HepG2 (cell line): ENCODE measurements at regions not wholly inside any gene's neighbourhood (a gene's known extent, or its start where the extent isn't known, plus 50 kb on each side); places are given as distances from the start of the nearest gene placed in this dataset.

ENCODE experiments used
- ADNP ChIP-seq: sonication (generic); formaldehyde crosslinking; IDR thresholded peaks from 2 replicates; pipeline ENCODE4 v1.4.0; 2020; ENCODE audit warnings: missing genetic modification reagents
- ELF3 ChIP-seq: IDR thresholded peaks from 2 replicates; pipeline ENCODE4 v1.6.1; 2016; ENCODE audit warnings: missing genetic modification reagents, missing compliant biosample characterization
- HINFP ChIP-seq: sonication (generic); formaldehyde crosslinking; IDR thresholded peaks from 2 replicates; pipeline ENCODE4 v1.4.0; 2020; ENCODE audit warnings: low read depth, mild to moderate bottlenecking, missing genetic modification reagents
- HNF4A ChIP-seq: sonication (generic); formaldehyde crosslinking; IDR thresholded peaks from 2 replicates; pipeline ENCODE4 v1.4.0; 2020; ENCODE audit warnings: missing genetic modification reagents
- ISX ChIP-seq: sonication (generic); formaldehyde crosslinking; conservative IDR thresholded peaks from 2 replicates; pipeline ENCODE4 v1.5.0; 2020; ENCODE audit warnings: missing genetic modification reagents
- JUND ChIP-seq: sonication (generic); formaldehyde crosslinking; IDR thresholded peaks from 2 replicates; pipeline ENCODE4 v1.8.0; 2022; ENCODE audit warnings: mild to moderate bottlenecking, missing genetic modification reagents
- KAT7 ChIP-seq: IDR thresholded peaks from 2 replicates; pipeline ENCODE4 v1.6.1; 2018; ENCODE audit warnings: borderline replicate concordance, missing compliant biosample characterization
- MTF2 ChIP-seq: sonication (generic); formaldehyde crosslinking; IDR thresholded peaks from 2 replicates; pipeline ENCODE4 v1.5.0; 2020; ENCODE audit warnings: missing genetic modification reagents, borderline replicate concordance
- NAIF1 ChIP-seq: sonication (generic); formaldehyde crosslinking; IDR thresholded peaks from 2 replicates; pipeline ENCODE4 v1.5.0; 2020; ENCODE audit warnings: mild to moderate bottlenecking, missing genetic modification reagents, borderline replicate concordance
- POGK ChIP-seq: sonication (generic); formaldehyde crosslinking; conservative IDR thresholded peaks from 2 replicates; pipeline ENCODE4 v1.8.0; 2022; ENCODE audit warnings: mild to moderate bottlenecking, moderate library complexity, missing genetic modification reagents
- YY1 ChIP-seq: IDR thresholded peaks from 2 replicates; pipeline ENCODE4 v1.6.1; 2011; ENCODE audit warnings: low read length, low read depth, moderate library complexity, mild to moderate bottlenecking; ENCODE audit not compliant: insufficient read depth, insufficient replicate concordance
- ZNF232 ChIP-seq: sonication (generic); formaldehyde crosslinking; IDR thresholded peaks from 2 replicates; pipeline ENCODE4 v1.4.0; 2020; ENCODE audit warnings: missing genetic modification reagents, borderline replicate concordance
- ZNF280D ChIP-seq: sonication (generic); formaldehyde crosslinking; IDR thresholded peaks from 2 replicates; pipeline ENCODE4 v1.5.1; 2020; ENCODE audit warnings: mild to moderate bottlenecking, missing genetic modification reagents
- ZNF331 ChIP-seq: sonication (generic); formaldehyde crosslinking; IDR thresholded peaks from 2 replicates; pipeline ENCODE4 v1.4.0; 2020; ENCODE audit warnings: missing genetic modification reagents
- ZNF564 ChIP-seq: sonication (generic); formaldehyde crosslinking; IDR thresholded peaks from 2 replicates; pipeline ENCODE4 v1.8.1; 2023; ENCODE audit warnings: mild to moderate bottlenecking, missing genetic modification reagents
- ZNF660 ChIP-seq: sonication (generic); formaldehyde crosslinking; IDR thresholded peaks from 2 replicates; pipeline ENCODE4 v1.5.1; 2020; ENCODE audit warnings: mild to moderate bottlenecking, low read depth, missing genetic modification reagents, borderline replicate concordance
- TF ChIP-seq, protein P1 (sequence below): sonication (generic); formaldehyde crosslinking; IDR thresholded peaks from 2 replicates; pipeline ENCODE4 v1.9.0; 2021; ENCODE audit warnings: missing genetic modification reagents, borderline replicate concordance
- TF ChIP-seq, protein P2 (sequence below): sonication (generic); formaldehyde crosslinking; IDR thresholded peaks from 2 replicates; pipeline ENCODE4 v1.4.0; 2020; ENCODE audit warnings: missing genetic modification reagents, borderline replicate concordance

DNA sequence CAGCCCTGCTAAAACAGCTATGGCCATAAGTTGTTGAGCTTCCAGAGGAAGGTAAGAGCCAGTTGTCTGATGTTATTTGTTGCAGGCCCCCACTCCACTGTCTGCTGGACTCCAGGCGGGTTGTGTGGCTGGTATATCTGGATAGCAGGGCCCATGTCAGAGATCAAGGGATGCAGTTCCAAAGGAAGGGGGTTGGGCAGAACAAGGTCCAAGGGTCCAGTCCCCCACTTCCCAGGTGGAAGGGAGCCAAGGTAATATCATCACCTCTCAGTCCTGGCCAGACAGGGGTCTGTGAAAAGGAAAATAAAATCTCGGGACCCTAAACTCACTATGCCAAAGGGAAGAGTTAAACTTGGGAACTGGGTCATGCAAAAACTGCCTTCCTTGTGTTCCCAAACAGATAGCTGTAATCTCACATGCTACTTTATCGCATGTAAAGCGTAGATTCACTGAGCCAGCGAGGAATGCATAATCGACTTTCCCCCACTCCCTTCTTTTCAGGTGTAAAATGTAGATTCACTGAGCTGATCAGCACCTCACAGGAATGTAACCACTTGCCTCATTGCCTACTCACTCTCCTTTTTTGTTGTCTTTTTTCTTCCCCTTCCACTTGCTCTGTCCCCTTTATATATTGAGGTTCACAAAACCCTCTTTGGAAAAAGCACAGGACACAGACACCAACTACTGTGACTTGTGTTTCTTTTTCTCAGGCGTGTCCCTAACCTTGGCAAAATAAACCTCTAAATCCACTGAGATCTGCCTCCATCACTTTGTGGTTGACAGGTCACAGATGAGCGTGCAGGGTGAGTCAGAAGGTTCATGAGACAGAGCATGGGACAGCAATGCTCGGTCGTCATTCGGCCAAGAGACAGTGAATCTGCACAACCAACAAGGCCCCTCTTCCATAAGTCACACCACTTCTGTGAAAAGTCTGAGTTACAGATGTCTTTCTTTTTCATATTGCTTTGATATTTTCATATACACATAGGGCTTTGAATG, 255.3 kb upstream of the SIX2 start (continued):
- no peak for TF ChIP-seq POGK
- TF ChIP-seq ISX (CRISPR knock-in tag): no peak
- TF ChIP-seq NAIF1 (CRISPR knock-in tag): no peak
- no peak for TF ChIP-seq ZNF660 (CRISPR knock-in tag)
- TF ChIP-seq JUND (CRISPR knock-in tag): no peak
- TF ChIP-seq MTF2: no peak
- TF ChIP-seq YY1: no peak
- TF ChIP-seq ADNP (CRISPR knock-in tag): no peak
- TF ChIP-seq, protein P1, sequence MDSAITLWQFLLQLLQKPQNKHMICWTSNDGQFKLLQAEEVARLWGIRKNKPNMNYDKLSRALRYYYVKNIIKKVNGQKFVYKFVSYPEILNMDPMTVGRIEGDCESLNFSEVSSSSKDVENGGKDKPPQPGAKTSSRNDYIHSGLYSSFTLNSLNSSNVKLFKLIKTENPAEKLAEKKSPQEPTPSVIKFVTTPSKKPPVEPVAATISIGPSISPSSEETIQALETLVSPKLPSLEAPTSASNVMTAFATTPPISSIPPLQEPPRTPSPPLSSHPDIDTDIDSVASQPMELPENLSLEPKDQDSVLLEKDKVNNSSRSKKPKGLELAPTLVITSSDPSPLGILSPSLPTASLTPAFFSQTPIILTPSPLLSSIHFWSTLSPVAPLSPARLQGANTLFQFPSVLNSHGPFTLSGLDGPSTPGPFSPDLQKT: no peak
- no peak for TF ChIP-seq HINFP (CRISPR knock-in tag)
- no peak for TF ChIP-seq ZNF564
- TF ChIP-seq ZNF280D (CRISPR knock-in tag): no peak
- no peak for TF ChIP-seq ZNF331
- TF ChIP-seq, protein P2, sequence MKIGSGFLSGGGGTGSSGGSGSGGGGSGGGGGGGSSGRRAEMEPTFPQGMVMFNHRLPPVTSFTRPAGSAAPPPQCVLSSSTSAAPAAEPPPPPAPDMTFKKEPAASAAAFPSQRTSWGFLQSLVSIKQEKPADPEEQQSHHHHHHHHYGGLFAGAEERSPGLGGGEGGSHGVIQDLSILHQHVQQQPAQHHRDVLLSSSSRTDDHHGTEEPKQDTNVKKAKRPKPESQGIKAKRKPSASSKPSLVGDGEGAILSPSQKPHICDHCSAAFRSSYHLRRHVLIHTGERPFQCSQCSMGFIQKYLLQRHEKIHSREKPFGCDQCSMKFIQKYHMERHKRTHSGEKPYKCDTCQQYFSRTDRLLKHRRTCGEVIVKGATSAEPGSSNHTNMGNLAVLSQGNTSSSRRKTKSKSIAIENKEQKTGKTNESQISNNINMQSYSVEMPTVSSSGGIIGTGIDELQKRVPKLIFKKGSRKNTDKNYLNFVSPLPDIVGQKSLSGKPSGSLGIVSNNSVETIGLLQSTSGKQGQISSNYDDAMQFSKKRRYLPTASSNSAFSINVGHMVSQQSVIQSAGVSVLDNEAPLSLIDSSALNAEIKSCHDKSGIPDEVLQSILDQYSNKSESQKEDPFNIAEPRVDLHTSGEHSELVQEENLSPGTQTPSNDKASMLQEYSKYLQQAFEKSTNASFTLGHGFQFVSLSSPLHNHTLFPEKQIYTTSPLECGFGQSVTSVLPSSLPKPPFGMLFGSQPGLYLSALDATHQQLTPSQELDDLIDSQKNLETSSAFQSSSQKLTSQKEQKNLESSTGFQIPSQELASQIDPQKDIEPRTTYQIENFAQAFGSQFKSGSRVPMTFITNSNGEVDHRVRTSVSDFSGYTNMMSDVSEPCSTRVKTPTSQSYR: peak; percentile 56; the same call in 1 of the 2 replicates
- TF ChIP-seq ELF3: no peak
- TF ChIP-seq KAT7 (CRISPR knock-in tag): no peak
- peak; percentile 97 for TF ChIP-seq ZNF232 (CRISPR knock-in tag)
- TF ChIP-seq HNF4A: peak; percentile 60
